Activated T-cell treated with anti-CD3 and anti-CD28 coated beads, Interleukin-2, amount 50 U/mL, for 24 hours (primary cell): ENCODE measurements at regions not wholly inside any gene's neighbourhood (a gene's known extent, or its start where the extent isn't known, plus 50 kb on each side); places are given as distances from the start of the nearest gene placed in this dataset.

Source experiments
- DNase-seq: peaks from one replicate; pipeline ENCODE4 v3.0.0-alpha.2; 2020
- H3K27ac Mint-ChIP-seq: 2 replicates; pipeline ENCODE4 v1.8.0; 2020; ENCODE audit warnings: mild to moderate bottlenecking, mixed read lengths
- H3K27me3 Mint-ChIP-seq: 2 replicates; pipeline ENCODE4 v1.8.0; 2020; ENCODE audit warnings: mixed read lengths
- H3K36me3 Mint-ChIP-seq: 2 replicates; pipeline ENCODE4 v1.8.0; 2020; ENCODE audit warnings: low read depth, mixed read lengths
- H3K4me1 Mint-ChIP-seq: 2 replicates; pipeline ENCODE4 v1.8.0; 2020; ENCODE audit warnings: low read depth, mixed read lengths
- H3K4me3 Mint-ChIP-seq: 2 replicates; pipeline ENCODE4 v1.8.0; 2020; ENCODE audit warnings: mild to moderate bottlenecking, moderate library complexity, mixed read lengths
- H3K9me3 Mint-ChIP-seq: 2 replicates; pipeline ENCODE4 v1.8.0; 2020; ENCODE audit warnings: mixed read lengths

DNA sequence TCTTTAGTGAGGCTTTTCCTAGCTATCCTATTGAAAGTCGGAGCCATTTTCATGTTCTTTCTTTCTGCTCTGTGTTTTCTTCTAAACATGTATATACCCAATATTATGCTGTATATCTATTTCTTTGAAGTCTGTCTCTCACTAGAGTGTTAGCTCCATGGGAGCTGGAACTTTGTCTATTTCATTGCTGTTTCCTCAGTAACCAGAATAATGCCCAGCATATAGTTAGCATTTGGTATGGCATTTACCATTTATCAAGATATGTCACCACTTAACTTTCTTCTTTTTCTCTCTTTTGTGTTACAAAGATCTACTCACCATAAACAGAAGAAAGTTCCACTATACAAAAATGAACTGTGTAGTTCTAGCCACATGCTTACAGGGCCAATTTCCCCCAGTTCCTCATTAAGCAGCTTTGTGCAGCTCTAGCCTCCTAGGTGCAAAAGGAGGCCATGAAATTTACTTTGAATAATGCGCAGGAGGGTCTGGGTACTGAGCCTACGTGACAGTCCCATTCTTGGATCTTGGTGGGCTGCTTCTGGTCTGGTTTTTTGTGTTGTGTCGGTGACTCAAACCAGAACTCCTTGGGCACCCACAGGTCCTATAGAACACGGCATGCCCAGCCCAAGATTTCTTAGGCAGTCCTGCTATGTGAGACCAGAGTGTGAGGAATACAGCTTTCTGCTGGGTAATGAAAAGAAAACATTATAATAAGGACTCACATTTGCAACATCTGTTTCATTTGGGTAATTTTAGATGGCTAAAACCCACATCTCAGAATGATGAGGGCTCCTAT, 302.3 kb upstream of the IGFBP7 start:
- H3K27me3 Mint-ChIP-seq: no peaks in the 10 kb centered on the region
- no peak for DNase-seq
- H3K27ac Mint-ChIP-seq: no peak overlapping the region
- no peaks in the 10 kb centered on the region for H3K9me3 Mint-ChIP-seq
- H3K36me3 Mint-ChIP-seq: no peaks in the 10 kb centered on the region
- H3K4me3 Mint-ChIP-seq: no peak overlapping the region
- H3K4me1 Mint-ChIP-seq: no peaks in the 10 kb centered on the region

GRCh38 chr4:57410331-57411052, 300.3 kb upstream of the IGFBP7 start:
- H3K4me1 Mint-ChIP-seq: no peaks in the 10 kb centered on the region
- H3K27ac Mint-ChIP-seq: no peak overlapping the region
- no peak overlapping the region for H3K4me3 Mint-ChIP-seq
- no peaks in the 10 kb centered on the region for H3K27me3 Mint-ChIP-seq
- H3K36me3 Mint-ChIP-seq: no peaks in the 10 kb centered on the region
- no peak for DNase-seq
- H3K9me3 Mint-ChIP-seq: no peaks in the 10 kb centered on the region

GRCh38 chr4:57405359-57405758, 295.2 kb upstream of the IGFBP7 start:
- H3K4me3 Mint-ChIP-seq: no peak overlapping the region
- no peaks in the 10 kb centered on the region for H3K27me3 Mint-ChIP-seq
- no peaks in the 10 kb centered on the region for H3K9me3 Mint-ChIP-seq
- H3K27ac Mint-ChIP-seq: no peak overlapping the region
- DNase-seq: no peak
- H3K4me1 Mint-ChIP-seq: no peaks in the 10 kb centered on the region
- H3K36me3 Mint-ChIP-seq: no peaks in the 10 kb centered on the region

- no peak for DNase-seq
- Mint-ChIP-seq H3K27ac (no peak overlapping the region), H3K4me3 (no peak overlapping the region), H3K9me3 (no peaks in the 10 kb centered on the region), H3K36me3 (no peaks in the 10 kb centered on the region), H3K4me1 (no peaks in the 10 kb centered on the region), H3K27me3 (no peaks in the 10 kb centered on the region)
Observed at GRCh38 chr4:57404483-57404882, 294.3 kb upstream of the IGFBP7 start.

DNA sequence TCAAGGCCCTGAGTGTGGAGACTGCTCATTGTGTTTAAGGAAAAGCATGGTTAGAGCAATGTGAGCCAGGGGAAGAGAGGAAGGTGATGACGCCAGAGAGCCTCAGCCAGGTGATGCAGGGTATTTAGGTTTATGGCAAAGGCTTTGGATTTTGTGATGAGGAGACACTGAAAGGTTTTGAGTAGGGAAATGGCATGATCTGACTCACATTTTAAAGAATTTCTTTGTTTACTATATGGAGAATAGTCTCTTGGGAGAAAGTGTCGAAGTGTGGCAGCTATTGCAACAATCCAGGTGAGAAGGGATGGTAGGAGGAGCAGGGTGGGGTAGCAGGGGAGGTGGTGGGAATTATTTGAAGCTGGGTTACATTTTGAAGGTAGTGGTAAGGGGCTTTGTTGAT, 293.4 kb upstream of the IGFBP7 start:
- no peaks in the 10 kb centered on the region for H3K4me1 Mint-ChIP-seq
- H3K36me3 Mint-ChIP-seq: no peaks in the 10 kb centered on the region
- no peaks in the 10 kb centered on the region for H3K27me3 Mint-ChIP-seq
- no peak overlapping the region for H3K4me3 Mint-ChIP-seq
- no peak for DNase-seq
- H3K27ac Mint-ChIP-seq: no peak overlapping the region
- H3K9me3 Mint-ChIP-seq: no peaks in the 10 kb centered on the region

DNA sequence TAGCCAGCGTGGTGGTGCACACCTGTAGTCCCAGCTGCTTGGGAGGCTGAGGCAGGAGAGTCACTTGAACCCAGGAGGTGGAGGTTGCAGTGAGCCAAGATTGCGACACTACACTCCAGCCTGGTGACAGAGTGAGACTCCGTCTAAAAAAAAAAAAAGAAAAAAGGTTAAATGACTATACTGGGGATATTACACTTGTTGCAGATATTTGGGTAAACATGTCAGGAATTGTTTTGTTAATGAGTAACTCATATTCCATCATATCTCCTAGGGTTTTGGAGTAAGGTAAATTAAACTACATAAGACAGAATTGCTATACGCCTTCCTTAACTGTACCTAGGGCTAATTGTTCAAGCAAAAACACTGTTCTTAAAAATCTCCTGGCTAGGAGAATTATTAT, 291.4 kb upstream of the IGFBP7 start:
- no peaks in the 10 kb centered on the region for H3K4me1 Mint-ChIP-seq
- no peak for DNase-seq
- H3K4me3 Mint-ChIP-seq: no peak overlapping the region
- no peak overlapping the region for H3K27ac Mint-ChIP-seq
- no peaks in the 10 kb centered on the region for H3K27me3 Mint-ChIP-seq
- no peaks in the 10 kb centered on the region for H3K36me3 Mint-ChIP-seq
- no peaks in the 10 kb centered on the region for H3K9me3 Mint-ChIP-seq

DNA sequence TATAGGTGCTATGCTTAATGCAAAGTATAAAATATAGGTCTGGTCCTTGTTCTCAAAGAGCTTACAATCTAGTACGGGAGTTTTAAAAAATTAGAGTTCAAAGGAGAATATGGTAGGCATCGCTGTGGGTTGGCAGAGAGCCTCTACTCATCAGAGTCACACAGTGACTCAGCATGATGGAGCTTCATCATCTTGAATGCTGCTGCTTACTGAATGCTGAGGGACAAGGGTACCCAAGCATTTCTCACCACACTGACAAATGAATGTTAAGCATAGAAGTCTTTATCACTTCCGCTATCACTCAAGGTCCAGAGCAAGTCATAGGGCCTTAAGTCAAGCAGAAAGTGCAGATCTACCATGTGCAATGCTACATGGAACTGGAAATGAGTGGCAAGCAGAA, 268.6 kb upstream of the IGFBP7 start:
- Mint-ChIP-seq H3K36me3 (no peaks in the 10 kb centered on the region), H3K4me3 (no peak overlapping the region), H3K27me3 (no peaks in the 10 kb centered on the region), H3K4me1 (no peaks in the 10 kb centered on the region), H3K9me3 (peaks cover 4% of the 10 kb centered on the region), H3K27ac (no peak overlapping the region)
- no peak for DNase-seq

GRCh38 chr4:57374866-57375595, 264.8 kb upstream of the IGFBP7 start:
- Mint-ChIP-seq H3K27me3 (no peaks in the 10 kb centered on the region), H3K4me1 (no peaks in the 10 kb centered on the region), H3K36me3 (no peaks in the 10 kb centered on the region), H3K9me3 (peaks cover 2% of the 10 kb centered on the region), H3K4me3 (no peak overlapping the region), H3K27ac (no peak overlapping the region)
- DNase-seq: no peak

GRCh38 chr4:57373991-57374390, 263.8 kb upstream of the IGFBP7 start:
- Mint-ChIP-seq H3K4me3 (no peak overlapping the region), H3K36me3 (no peaks in the 10 kb centered on the region), H3K27me3 (no peaks in the 10 kb centered on the region), H3K4me1 (no peaks in the 10 kb centered on the region), H3K9me3 (peaks cover 1% of the 10 kb centered on the region), H3K27ac (no peak overlapping the region)
- no peak for DNase-seq

GRCh38 chr4:57371671-57372070, 261.5 kb upstream of the IGFBP7 start:
- H3K27me3 Mint-ChIP-seq: no peaks in the 10 kb centered on the region
- no peak for DNase-seq

DNA sequence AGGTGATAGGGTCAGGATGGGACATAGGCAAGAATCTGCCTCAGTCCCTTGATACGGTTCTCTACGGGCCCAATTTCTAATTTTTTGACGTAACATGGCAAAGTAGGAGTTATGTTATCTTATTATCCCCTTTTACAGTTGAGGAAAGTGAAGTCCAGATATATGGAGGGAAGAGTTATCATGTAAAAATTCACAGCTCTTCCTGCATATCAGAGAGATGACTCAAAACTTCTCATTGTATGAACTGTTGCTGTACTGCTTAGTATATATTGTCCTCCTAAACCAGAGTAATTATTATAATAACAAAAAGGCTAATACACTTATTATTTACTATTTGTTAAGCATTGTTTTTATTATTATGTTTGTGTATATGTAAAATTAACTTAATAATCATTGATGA, 260.5 kb upstream of the IGFBP7 start:
- Mint-ChIP-seq H3K4me1 (no peaks in the 10 kb centered on the region), H3K9me3 (no peaks in the 10 kb centered on the region), H3K27ac (no peak overlapping the region), H3K27me3 (no peaks in the 10 kb centered on the region), H3K36me3 (no peaks in the 10 kb centered on the region), H3K4me3 (no peak overlapping the region)
- DNase-seq: no peak

More at GRCh38 chr4:57371671-57372070, 261.5 kb upstream of the IGFBP7 start:
- Mint-ChIP-seq H3K27ac (no peak overlapping the region), H3K9me3 (no peaks in the 10 kb centered on the region), H3K36me3 (no peaks in the 10 kb centered on the region), H3K4me3 (no peak overlapping the region), H3K4me1 (no peaks in the 10 kb centered on the region)

- H3K36me3 Mint-ChIP-seq: no peaks in the 10 kb centered on the region
- no peak overlapping the region for H3K27ac Mint-ChIP-seq
- no peaks in the 10 kb centered on the region for H3K4me1 Mint-ChIP-seq
- H3K9me3 Mint-ChIP-seq: no peaks in the 10 kb centered on the region
- no peak for DNase-seq
- no peaks in the 10 kb centered on the region for H3K27me3 Mint-ChIP-seq
- no peak overlapping the region for H3K4me3 Mint-ChIP-seq
Observed at GRCh38 chr4:57369446-57369845, 259.3 kb upstream of the IGFBP7 start.

DNA sequence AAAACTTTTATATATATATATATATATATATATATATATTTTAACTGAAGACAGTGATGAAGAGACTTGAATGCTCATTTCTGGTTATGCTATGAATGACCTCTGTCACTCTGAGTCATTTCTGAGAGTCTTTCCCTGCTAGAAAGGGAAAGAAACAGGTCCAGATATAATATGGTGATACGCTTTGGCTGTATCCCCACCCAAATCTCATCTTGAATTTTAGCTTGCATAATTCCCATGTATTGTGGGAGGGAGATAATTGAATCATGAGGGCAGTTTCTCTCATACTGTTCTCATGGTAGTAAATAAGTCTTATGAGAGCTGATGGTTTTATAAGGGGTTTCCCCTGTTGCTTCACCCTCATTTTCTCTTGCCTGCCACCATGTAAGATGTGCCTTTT, 254.1 kb upstream of the IGFBP7 start:
- no peak for DNase-seq
- Mint-ChIP-seq H3K27me3 (no peaks in the 10 kb centered on the region), H3K4me3 (no peak overlapping the region), H3K4me1 (no peaks in the 10 kb centered on the region), H3K9me3 (peaks cover 2% of the 10 kb centered on the region), H3K27ac (no peak overlapping the region), H3K36me3 (no peaks in the 10 kb centered on the region)

- H3K4me3 Mint-ChIP-seq: no peak overlapping the region
- DNase-seq: no peak
- H3K27me3 Mint-ChIP-seq: no peaks in the 10 kb centered on the region
- H3K27ac Mint-ChIP-seq: no peak overlapping the region
- no peaks in the 10 kb centered on the region for H3K36me3 Mint-ChIP-seq
- no peaks in the 10 kb centered on the region for H3K4me1 Mint-ChIP-seq
- peaks cover 2% of the 10 kb centered on the region for H3K9me3 Mint-ChIP-seq
Observed at GRCh38 chr4:57363346-57363745, 253.2 kb upstream of the IGFBP7 start.

- Mint-ChIP-seq H3K4me3 (no peak overlapping the region), H3K27me3 (no peaks in the 10 kb centered on the region), H3K27ac (no peak overlapping the region), H3K4me1 (no peaks in the 10 kb centered on the region), H3K9me3 (peaks cover 2% of the 10 kb centered on the region), H3K36me3 (no peaks in the 10 kb centered on the region)
- DNase-seq: no peak
Observed at GRCh38 chr4:57360681-57361080, 250.5 kb upstream of the IGFBP7 start.
